Astrocyte of the cerebellum (primary cell): ENCODE measurements at regions not wholly inside any gene's neighbourhood (a gene's known extent, or its start where the extent isn't known, plus 50 kb on each side); places are given as distances from the start of the nearest gene placed in this dataset.
A peak's percentile ranks its signal among the peaks of the same experiment; 100 is the strongest.

ENCODE experiments used
- DNase-seq: peaks from one replicate; pipeline ENCODE4 v3.0.0-alpha.2; 2011; ENCODE audit warnings: low read depth
- H3K4me3 ChIP-seq: 2 replicates; pipeline ENCODE4 v1.5.1; 2011; ENCODE audit warnings: mild to moderate bottlenecking, low read depth, low read length, moderate library complexity
- CTCF ChIP-seq: IDR thresholded peaks from 2 replicates; pipeline ENCODE4 v1.5.1; 2012; ENCODE audit warnings: low read length, low read depth, moderate library complexity, mild to moderate bottlenecking; ENCODE audit errors: missing control alignments
- in situ Hi-C: cut with HindIII; loops from 2 replicates; pipeline ENCODE4 v1.10.0; 2017; ENCODE audit warnings: low sequenced_read_pairs

- no peak for TF ChIP-seq CTCF
These were observed 194.8 kb upstream of the DOK6 start for GRCh38 chr18:69205925-69206324.

GRCh38 chr18:69208545-69208944 is 192.1 kb upstream of the DOK6 start:
- no peak for DNase-seq
- in situ Hi-C loops = no loop called here
- TF ChIP-seq CTCF = no peak

More at GRCh38 chr18:69205925-69206324, 194.8 kb upstream of the DOK6 start:
- H3K4me3 ChIP-seq = no peak overlapping the region
- DNase-seq = no peak
- in situ Hi-C loops = no loop called here

GRCh38 chr18:69209761-69210160 is 190.9 kb upstream of the DOK6 start:
- no peak for TF ChIP-seq CTCF

More at GRCh38 chr18:69208545-69208944, 192.1 kb upstream of the DOK6 start:
- no peak overlapping the region for H3K4me3 ChIP-seq

GRCh38 chr18:69213842-69214241 is 186.8 kb upstream of the DOK6 start:
- no peak overlapping the region for H3K4me3 ChIP-seq
- no peak for TF ChIP-seq CTCF
- DNase-seq = no peak
- in situ Hi-C loops = no loop called here

More at GRCh38 chr18:69209761-69210160, 190.9 kb upstream of the DOK6 start:
- in situ Hi-C loops = no loop called here
- H3K4me3 ChIP-seq = no peak overlapping the region
- no peak for DNase-seq

GRCh38 chr18:69215161-69215560 is 185.5 kb upstream of the DOK6 start:
- no peak for DNase-seq
- TF ChIP-seq CTCF = no peak
- in situ Hi-C loops = no loop called here

GRCh38 chr18:69216321-69216720 is 184.4 kb upstream of the DOK6 start:
- no peak overlapping the region for H3K4me3 ChIP-seq
- peak; percentile 20 for DNase-seq
- in situ Hi-C loops = no loop called here
- no peak for TF ChIP-seq CTCF

More at GRCh38 chr18:69215161-69215560, 185.5 kb upstream of the DOK6 start:
- H3K4me3 ChIP-seq = no peak overlapping the region
